ENCODE measurements at regions not wholly inside any gene's neighbourhood (a gene's known extent, or its start where the extent isn't known, plus 50 kb on each side); places are given as distances from the start of the nearest gene placed in this dataset.

DNA sequence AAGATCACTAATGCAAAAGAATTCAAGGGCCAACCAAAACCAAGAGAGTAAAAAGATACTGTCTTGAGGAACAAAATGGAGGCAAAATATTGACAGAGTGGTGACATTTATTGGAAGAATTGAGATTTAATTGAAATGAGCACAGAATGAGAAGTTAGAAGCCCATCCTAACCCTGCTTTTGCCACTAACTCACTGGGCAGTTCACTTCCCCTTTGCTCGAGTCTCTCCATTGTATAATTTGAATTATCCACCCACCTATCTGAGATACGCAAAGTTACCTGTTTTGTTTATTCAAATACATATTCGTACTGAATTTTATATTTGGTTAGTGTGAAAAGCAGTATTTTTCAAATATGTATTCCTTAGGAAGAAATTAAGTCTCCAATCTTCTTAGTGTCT, 204.5 kb upstream of the PRDM1 start:
- TF ChIP-seq POLR2A (IDR thresholded peaks at IDR 0.05) (no peak), CTCF (IDR thresholded peaks at IDR 0.05) (no peak), POLR2AphosphoS5 (IDR thresholded peaks at IDR 0.05) (no peak), EP300 (IDR thresholded peaks at IDR 0.05; ENCODE audit: low read depth) (no peak)

Data from transverse colon (tissue), 4 donors.